Testis (tissue), 2 donors: ENCODE measurements at regions not wholly inside any gene's neighbourhood (a gene's known extent, or its start where the extent isn't known, plus 50 kb on each side); places are given as distances from the start of the nearest gene placed in this dataset.

Experiments used
- DNase-seq: peaks from one replicate; pipeline ENCODE4 v3.0.0-alpha.2; 2019
- H3K27ac ChIP-seq, 2 donors: fragments of 200-600 bp; sonication (generic); one replicate each; pipeline ENCODE4 v1.5.1; 2019
- H3K27me3 ChIP-seq: fragments of 200-600 bp; sonication (generic); one replicate; pipeline ENCODE4 v1.5.1; 2019
- H3K36me3 ChIP-seq: fragments of 200-600 bp; sonication (generic); one replicate; pipeline ENCODE4 v1.5.1; 2017; ENCODE audit warnings: low read depth; ENCODE audit errors: missing control alignments
- H3K4me1 ChIP-seq: fragments of 200-600 bp; sonication (generic); one replicate; pipeline ENCODE4 v1.5.1; 2019
- H3K4me3 ChIP-seq, 2 donors: fragments of 200-600 bp; sonication (generic); one replicate each; pipeline ENCODE4 v1.5.1; 2017 to 2019
- H3K9me3 ChIP-seq: fragments of 200-600 bp; sonication (generic); one replicate; pipeline ENCODE4 v1.5.1; 2017
- POLR2A ChIP-seq: fragments of 450-650 bp; IDR thresholded peaks from one replicate; pipeline ENCODE4 v1.6.1; 2017; ENCODE audit warnings: antibody characterized with exemption, mild to moderate bottlenecking, moderate library complexity
- WGBS, 2 donors: methylation state at CpG; one replicate each; pipeline ENCODE4 v1.1.5; 2018; 5-methylcytosine and 5-hydroxymethylcytosine counted together
- intact Hi-C: fragments of 100-400 bp; cut with DNase I; formaldehyde crosslinking; loops from one replicate; pipeline ENCODE4 v1.15.1; 2023; ENCODE audit warnings: low total_unique reads
- TF ChIP-seq, protein P1 (sequence below), 3 experiments: fragments of 450-650 bp in 2 of 3; fragments of 200-600 bp in 1 of 3; sonication (generic) in 1 of 3; IDR thresholded peaks; one replicate each; pipeline ENCODE4 v1.5.1; 2016 to 2019; ENCODE audit warnings: antibody characterized with exemption in 3 of 3, mild to moderate bottlenecking in 2 of 3, moderate library complexity in 1 of 3

DNA sequence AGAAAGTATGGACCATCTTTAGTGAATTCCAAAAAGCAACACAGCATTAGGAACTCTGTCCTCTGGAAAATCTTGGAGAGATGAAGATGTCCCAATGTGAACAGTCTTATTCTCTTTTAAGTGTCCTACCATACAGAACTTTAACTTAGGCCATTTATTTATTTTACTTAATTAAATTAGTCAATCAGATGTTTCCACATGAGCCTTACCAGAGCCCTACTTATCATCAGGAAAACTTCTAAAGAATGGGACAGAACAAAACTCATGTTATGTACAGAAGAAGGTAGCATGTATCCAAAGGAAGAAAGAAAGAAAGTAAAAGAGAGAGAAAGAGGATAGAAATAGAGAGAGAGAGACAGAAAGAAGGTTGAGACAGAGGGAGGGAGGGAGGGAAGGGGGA, 276.4 kb downstream of the ETV1 start:
- Histone ChIP-seq H3K4me3 (no peak overlapping the region), H3K36me3 (no peaks in the 10 kb centered on the region)

DNA sequence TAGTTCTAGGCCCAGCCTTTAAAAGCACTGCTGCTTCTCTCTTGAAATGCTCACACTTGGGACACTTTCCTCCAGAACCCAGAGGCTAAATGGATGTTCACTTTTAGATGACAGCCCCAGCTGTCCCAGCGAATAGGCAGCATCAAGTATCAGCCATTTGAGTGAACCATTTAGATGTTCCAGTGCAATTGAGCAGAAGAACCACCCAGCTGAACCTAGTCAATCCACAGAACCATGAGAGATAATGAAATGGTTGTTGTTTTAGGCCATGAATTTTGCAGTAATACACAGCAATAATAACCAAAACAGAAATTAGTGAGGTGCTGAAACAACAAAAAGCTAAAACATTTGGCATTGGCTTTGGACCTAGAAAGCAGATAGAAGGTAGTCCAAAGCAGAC, 273.9 kb downstream of the ETV1 start:
- no peak for DNase-seq
- no peaks in the 10 kb centered on the region for H3K27me3 ChIP-seq
- H3K27ac ChIP-seq, result no peak overlapping the region
- 69 to 81% methylated on average over 1 of the region's 1 CpG for WGBS, 2 donors
- H3K9me3 ChIP-seq, result no peaks in the 10 kb centered on the region
- no peaks in the 10 kb centered on the region for H3K4me1 ChIP-seq
- no peak overlapping the region for H3K4me3 ChIP-seq
- H3K36me3 ChIP-seq, result no peaks in the 10 kb centered on the region
- TF ChIP-seq POLR2A, result no peak
- intact Hi-C loops, result no loop called here

More for the DNA sequence above, 276.4 kb downstream of the ETV1 start:
- no peaks in the 10 kb centered on the region for H3K9me3 ChIP-seq
- no peaks in the 10 kb centered on the region for H3K27me3 ChIP-seq
- DNase-seq, result no peak
- no peaks in the 10 kb centered on the region for H3K4me1 ChIP-seq
- TF ChIP-seq, protein P1, sequence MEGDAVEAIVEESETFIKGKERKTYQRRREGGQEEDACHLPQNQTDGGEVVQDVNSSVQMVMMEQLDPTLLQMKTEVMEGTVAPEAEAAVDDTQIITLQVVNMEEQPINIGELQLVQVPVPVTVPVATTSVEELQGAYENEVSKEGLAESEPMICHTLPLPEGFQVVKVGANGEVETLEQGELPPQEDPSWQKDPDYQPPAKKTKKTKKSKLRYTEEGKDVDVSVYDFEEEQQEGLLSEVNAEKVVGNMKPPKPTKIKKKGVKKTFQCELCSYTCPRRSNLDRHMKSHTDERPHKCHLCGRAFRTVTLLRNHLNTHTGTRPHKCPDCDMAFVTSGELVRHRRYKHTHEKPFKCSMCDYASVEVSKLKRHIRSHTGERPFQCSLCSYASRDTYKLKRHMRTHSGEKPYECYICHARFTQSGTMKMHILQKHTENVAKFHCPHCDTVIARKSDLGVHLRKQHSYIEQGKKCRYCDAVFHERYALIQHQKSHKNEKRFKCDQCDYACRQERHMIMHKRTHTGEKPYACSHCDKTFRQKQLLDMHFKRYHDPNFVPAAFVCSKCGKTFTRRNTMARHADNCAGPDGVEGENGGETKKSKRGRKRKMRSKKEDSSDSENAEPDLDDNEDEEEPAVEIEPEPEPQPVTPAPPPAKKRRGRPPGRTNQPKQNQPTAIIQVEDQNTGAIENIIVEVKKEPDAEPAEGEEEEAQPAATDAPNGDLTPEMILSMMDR (IDR thresholded peaks at IDR 0.05), result no peak
- TF ChIP-seq POLR2A, result no peak
- H3K27ac ChIP-seq, result no peak overlapping the region
- intact Hi-C loops, result no loop called here

DNA sequence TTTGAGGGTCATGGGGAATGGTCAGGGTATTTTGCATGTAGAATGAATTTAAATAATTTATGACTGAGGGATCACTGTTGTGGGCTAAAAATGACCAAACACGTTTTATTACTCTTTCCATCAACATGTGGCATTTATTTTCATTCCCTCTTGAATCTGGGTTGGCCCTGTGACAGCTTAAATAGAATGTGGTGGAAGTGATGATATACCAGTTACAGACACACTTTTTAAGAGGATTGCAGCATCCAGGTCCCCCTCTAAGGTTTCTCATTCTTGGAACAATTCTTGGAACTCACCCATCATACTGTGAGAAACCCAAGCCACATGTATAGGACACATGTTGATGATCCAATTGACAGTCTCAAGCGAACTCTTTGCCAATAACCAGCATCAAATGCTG, 272.4 kb downstream of the ETV1 start:
- H3K27me3 ChIP-seq, result no peaks in the 10 kb centered on the region
- TF ChIP-seq, protein P1 (IDR thresholded peaks at IDR 0.05), result no peak
- no peak for TF ChIP-seq POLR2A
- H3K36me3 ChIP-seq, result no peaks in the 10 kb centered on the region
- WGBS, 2 donors, result 82 to 84% methylated on average over 2 of the region's 2 CpGs
- DNase-seq, result no peak
- no peak overlapping the region for H3K4me3 ChIP-seq
- no peaks in the 10 kb centered on the region for H3K9me3 ChIP-seq
- intact Hi-C loops, result no loop called here
- H3K27ac ChIP-seq, result no peak overlapping the region
- no peaks in the 10 kb centered on the region for H3K4me1 ChIP-seq

DNA sequence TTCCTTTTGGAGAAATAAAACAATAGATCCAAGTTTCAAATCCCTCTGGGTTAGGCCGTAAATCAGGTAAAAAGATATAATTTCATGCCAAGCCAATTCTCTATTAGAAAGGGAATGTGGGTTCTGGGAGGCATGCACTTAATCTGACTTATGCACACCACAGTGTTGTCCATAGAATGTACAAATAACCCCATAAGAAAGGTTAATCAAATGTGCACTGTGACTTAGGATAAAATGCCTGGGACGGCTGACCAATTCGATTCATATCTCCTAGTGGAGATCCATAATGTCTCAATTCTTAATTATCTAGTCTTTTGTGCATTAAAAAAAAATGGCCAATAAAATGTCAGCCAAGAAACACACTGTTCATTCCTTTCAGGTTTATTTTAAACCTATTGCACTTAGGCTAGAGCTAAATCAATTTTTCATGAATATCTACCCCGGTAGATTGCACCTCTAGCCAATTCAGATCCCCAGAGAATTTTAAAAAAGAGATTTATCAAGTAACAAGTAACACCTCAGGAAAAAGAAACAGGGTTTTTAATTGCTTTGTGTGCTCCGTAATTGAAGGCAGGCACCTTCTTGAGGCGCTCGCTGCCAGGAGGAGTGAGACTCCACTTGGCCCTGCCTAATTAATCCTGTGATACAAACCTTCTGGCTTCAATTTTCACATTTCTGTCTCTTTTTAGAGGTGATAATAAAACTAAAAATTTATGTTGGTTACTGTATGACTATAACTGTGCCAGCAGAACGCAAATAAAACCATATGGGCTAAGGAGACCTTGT, 265.1 kb downstream of the ETV1 start:
- Histone ChIP-seq H3K4me1 (no peaks in the 10 kb centered on the region), H3K9me3 (no peaks in the 10 kb centered on the region), H3K4me3 (no peak overlapping the region), H3K27ac (no peak overlapping the region), H3K27me3 (no peaks in the 10 kb centered on the region), H3K36me3 (no peaks in the 10 kb centered on the region)
- no peak for TF ChIP-seq POLR2A
- TF ChIP-seq, protein P1 (IDR thresholded peaks at IDR 0.05), result no peak
- intact Hi-C loops, result no loop called here
- WGBS, 2 donors, result 58 to 59% methylated on average over 8 of the region's 8 CpGs
- DNase-seq, result no peak

DNA sequence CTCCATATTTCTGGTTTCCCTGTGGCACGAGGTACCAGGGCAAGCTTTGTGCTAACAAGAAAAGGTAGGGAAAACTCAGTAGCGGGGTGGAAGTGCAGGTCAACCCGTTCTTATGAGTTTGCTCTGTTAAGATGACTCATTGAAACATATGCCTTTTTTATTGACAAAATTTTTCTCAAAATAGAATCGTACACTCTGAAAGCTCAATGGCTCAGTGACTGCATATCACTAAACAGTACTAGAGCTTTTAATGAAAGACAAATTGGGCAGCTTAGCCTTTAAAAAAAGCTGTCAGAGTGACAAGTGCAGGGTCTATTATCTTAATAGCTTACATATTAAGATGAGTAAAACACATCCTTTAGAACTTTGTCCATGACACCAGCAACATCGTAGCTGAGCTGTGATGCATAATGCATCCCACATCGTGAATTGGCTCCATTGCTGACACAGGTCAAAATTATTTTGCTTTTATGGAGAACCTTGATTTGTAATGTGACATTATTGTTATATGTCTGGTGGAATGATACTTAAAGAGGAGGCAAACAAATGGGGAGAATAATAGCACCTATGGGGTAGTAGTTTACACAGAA, 264.4 kb downstream of the ETV1 start:
- no peaks in the 10 kb centered on the region for H3K4me1 ChIP-seq

More for the DNA sequence above, 264.4 kb downstream of the ETV1 start:
- H3K27ac ChIP-seq, result no peak overlapping the region
- no peaks in the 10 kb centered on the region for H3K27me3 ChIP-seq
- 59% methylated on average over 6 of the region's 6 CpGs for WGBS, 2 donors
- no peaks in the 10 kb centered on the region for H3K9me3 ChIP-seq
- intact Hi-C loops, result no loop called here
- no peak for TF ChIP-seq POLR2A
- TF ChIP-seq, protein P1 (IDR thresholded peaks at IDR 0.05), result no peak
- no peak overlapping the region for H3K4me3 ChIP-seq
- no peaks in the 10 kb centered on the region for H3K36me3 ChIP-seq
- no peak for DNase-seq
